Type B pancreatic cell (in vitro differentiated cells): ENCODE measurements at regions not wholly inside any gene's neighbourhood (a gene's known extent, or its start where the extent isn't known, plus 50 kb on each side); places are given as distances from the start of the nearest gene placed in this dataset.

ENCODE experiments used
- DNase-seq: peaks from one replicate; pipeline ENCODE4 v3.0.0; 2021; ENCODE audit warnings: mixed read lengths; ENCODE audit not compliant: unreplicated experiment; ENCODE audit errors: extremely low spot score
- H3K27ac Mint-ChIP-seq: 2 replicates; pipeline ENCODE4 v1.8.0; 2021; ENCODE audit warnings: mild to moderate bottlenecking, mixed read lengths
- H3K27me3 Mint-ChIP-seq: 2 replicates; pipeline ENCODE4 v1.8.0; 2021; ENCODE audit warnings: mixed read lengths
- H3K36me3 Mint-ChIP-seq: 2 replicates; pipeline ENCODE4 v1.8.0; 2021; ENCODE audit warnings: mixed read lengths
- H3K4me1 Mint-ChIP-seq: one replicate; pipeline ENCODE4 v1.8.0; 2021; ENCODE audit warnings: mixed read lengths; ENCODE audit not compliant: unreplicated experiment
- H3K4me3 Mint-ChIP-seq: 2 replicates; pipeline ENCODE4 v1.8.0; 2021; ENCODE audit warnings: mild to moderate bottlenecking, mixed read lengths
- H3K9me3 Mint-ChIP-seq: 2 replicates; pipeline ENCODE4 v1.8.0; 2021; ENCODE audit warnings: mixed read lengths
- CTCF ChIP-seq: fragments of 200-600 bp; sonication (generic); conservative IDR thresholded peaks from 2 replicates; pipeline ENCODE4 v1.5.0; 2021; ENCODE audit warnings: antibody characterized with exemption, mild to moderate bottlenecking

- Mint-ChIP-seq H3K4me3 (no peak overlapping the region), H3K36me3 (peaks cover 4% of the 10 kb centered on the region), H3K27me3 (no peaks in the 10 kb centered on the region), H3K27ac (no peak overlapping the region), H3K9me3 (peaks cover 5% of the 10 kb centered on the region), H3K4me1 (peaks cover 12% of the 10 kb centered on the region)
- no peak for DNase-seq
- TF ChIP-seq CTCF = no peak
Observed at GRCh38 chr2:212938144-212938793, 213.1 kb downstream of the IKZF2 start.

GRCh38 chr2:212936572-212936971 is 214.8 kb downstream of the IKZF2 start:
- no peak for TF ChIP-seq CTCF
- Mint-ChIP-seq H3K4me1 (peaks cover 12% of the 10 kb centered on the region), H3K4me3 (no peak overlapping the region), H3K27ac (no peak overlapping the region), H3K9me3 (peaks cover 5% of the 10 kb centered on the region), H3K27me3 (no peaks in the 10 kb centered on the region), H3K36me3 (peaks cover 4% of the 10 kb centered on the region)
- DNase-seq = no peak

- H3K27me3 Mint-ChIP-seq = no peaks in the 10 kb centered on the region
- TF ChIP-seq CTCF = no peak
- no peak overlapping the region for H3K4me3 Mint-ChIP-seq
- peaks cover 5% of the 10 kb centered on the region for H3K9me3 Mint-ChIP-seq
- H3K27ac Mint-ChIP-seq = no peak overlapping the region
- peaks cover 4% of the 10 kb centered on the region for H3K36me3 Mint-ChIP-seq
- peaks cover 10% of the 10 kb centered on the region for H3K4me1 Mint-ChIP-seq
- DNase-seq = no peak
Observed at GRCh38 chr2:212935752-212936151, 215.7 kb downstream of the IKZF2 start.

- no peaks in the 10 kb centered on the region for H3K9me3 Mint-ChIP-seq
- no peak for TF ChIP-seq CTCF
Observed at GRCh38 chr2:212931271-212931670, 220.1 kb downstream of the IKZF2 start.

GRCh38 chr2:212930556-212931260 is 220.7 kb downstream of the IKZF2 start:
- no peak for TF ChIP-seq CTCF
- Mint-ChIP-seq H3K4me1 (peaks cover 4% of the 10 kb centered on the region), H3K36me3 (peaks cover 3% of the 10 kb centered on the region), H3K27me3 (no peaks in the 10 kb centered on the region), H3K4me3 (no peak overlapping the region), H3K9me3 (no peaks in the 10 kb centered on the region), H3K27ac (no peak overlapping the region)
- DNase-seq = no peak

More at GRCh38 chr2:212931271-212931670, 220.1 kb downstream of the IKZF2 start:
- no peaks in the 10 kb centered on the region for H3K27me3 Mint-ChIP-seq
- DNase-seq = no peak
- no peak overlapping the region for H3K27ac Mint-ChIP-seq
- no peaks in the 10 kb centered on the region for H3K36me3 Mint-ChIP-seq
- H3K4me1 Mint-ChIP-seq = peaks cover 4% of the 10 kb centered on the region
- H3K4me3 Mint-ChIP-seq = no peak overlapping the region
